Fibroblast of lung (primary cell): ENCODE measurements at regions not wholly inside any gene's neighbourhood (a gene's known extent, or its start where the extent isn't known, plus 50 kb on each side); places are given as distances from the start of the nearest gene placed in this dataset.

Source experiments
- DNase-seq, 2 donors: peaks; one replicate each; pipeline versions ENCODE4 v3.0.0 to v3.0.0-alpha.2; 2010; ENCODE audit warnings: low read depth in 2 of 2
- H2AFZ ChIP-seq: 2 replicates; pipeline ENCODE4 v1.5.1; 2012; ENCODE audit warnings: low read length, control low read depth, inconsistent platforms
- H3K27ac ChIP-seq: 2 replicates; pipeline ENCODE4 v1.5.1; 2011; ENCODE audit warnings: low read length, control low read depth; ENCODE audit not compliant: insufficient read depth
- H3K27me3 ChIP-seq: 2 replicates; pipeline ENCODE4 v1.5.1; 2011; ENCODE audit warnings: mild to moderate bottlenecking, low read length; ENCODE audit not compliant: control insufficient read depth, insufficient read depth
- H3K36me3 ChIP-seq: 2 replicates; pipeline ENCODE4 v1.5.1; 2011; ENCODE audit warnings: low read length; ENCODE audit not compliant: control insufficient read depth, insufficient read depth
- H3K4me1 ChIP-seq: 2 replicates; pipeline ENCODE4 v1.5.1; 2011; ENCODE audit warnings: low read length; ENCODE audit not compliant: control insufficient read depth, insufficient read depth; ENCODE audit errors: extremely low read depth
- H3K4me2 ChIP-seq: 2 replicates; pipeline ENCODE4 v1.5.1; 2011; ENCODE audit warnings: low read length, control low read depth; ENCODE audit not compliant: insufficient read depth; ENCODE audit errors: extremely low read depth
- H3K4me3 ChIP-seq, 4 experiments: fragments of 200-600 bp in 1 of 4; sonication (generic) in 1 of 4; replicated peaks in 1 of 4; 2 replicates each; pipeline ENCODE4 v1.5.1; 2011 to 2016; ENCODE audit warnings: low read length in 4 of 4, low read depth in 3 of 4, mild to moderate bottlenecking in 3 of 4, control low read depth in 2 of 4, inconsistent platforms in 1 of 4, mixed read lengths in 1 of 4; ENCODE audit not compliant: insufficient read depth in 1 of 4; ENCODE audit errors: control extremely low read depth in 1 of 4
- H3K79me2 ChIP-seq: 2 replicates; pipeline ENCODE4 v1.5.1; 2012; ENCODE audit warnings: mild to moderate bottlenecking, low read length, inconsistent platforms; ENCODE audit not compliant: control insufficient read depth, insufficient read depth
- H3K9ac ChIP-seq: 2 replicates; pipeline ENCODE4 v1.5.1; 2011; ENCODE audit warnings: mild to moderate bottlenecking, low read length, control low read depth; ENCODE audit not compliant: insufficient read depth
- H3K9me3 ChIP-seq: 2 replicates; pipeline ENCODE4 v1.5.1; 2012; ENCODE audit warnings: low read depth, low read length; ENCODE audit not compliant: control insufficient read depth, insufficient read depth
- H4K20me1 ChIP-seq: 2 replicates; pipeline ENCODE4 v1.5.1; 2011; ENCODE audit warnings: low read length; ENCODE audit not compliant: control insufficient read depth, insufficient read depth; ENCODE audit errors: extremely low read depth
- EZH2 ChIP-seq: IDR thresholded peaks from 2 replicates; pipeline ENCODE4 v1.5.1; 2012; ENCODE audit warnings: low read length, control low read depth, mild to moderate bottlenecking; ENCODE audit errors: missing control alignments
- TF ChIP-seq, protein P1 (sequence below), 2 donors: IDR thresholded peaks in 1 of 2; conservative IDR thresholded peaks in 1 of 2; 1 replicate in 1 of 2; 2 replicates in 1 of 2; pipeline ENCODE4 v1.5.1; 2011 to 2012; ENCODE audit warnings: low read length in 2 of 2, control low read depth in 1 of 2, inconsistent platforms in 1 of 2, low read depth in 1 of 2, mild to moderate bottlenecking in 1 of 2

DNA sequence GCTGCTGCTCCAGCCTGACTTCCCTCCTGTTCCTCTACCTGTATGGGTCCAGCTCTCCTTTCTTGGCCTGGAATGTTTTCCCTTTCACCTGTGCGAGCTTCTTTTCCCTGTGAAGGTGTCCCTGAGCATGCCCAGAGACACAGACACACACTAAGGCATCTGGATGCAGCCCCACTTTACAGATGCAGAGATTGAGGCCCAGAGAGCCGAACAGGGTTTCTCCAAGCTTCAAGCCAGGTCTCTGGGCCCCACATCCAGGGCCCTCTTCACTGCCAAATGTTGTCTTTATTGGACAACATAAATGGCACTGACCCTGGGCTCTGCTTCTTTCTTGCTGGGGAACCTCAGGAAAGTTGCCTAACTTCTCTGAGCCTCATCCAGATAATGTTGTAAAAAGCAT, 561.6 kb downstream of the MIAT start:
- Histone ChIP-seq H2AFZ (no peak overlapping the region), H3K4me1 (peaks cover 7% of the 10 kb centered on the region), H3K9me3 (no peaks in the 10 kb centered on the region), H3K79me2 (no peaks in the 10 kb centered on the region), H3K4me2 (no peak overlapping the region), H3K4me3 (no peak overlapping the region), H3K9ac (no peak overlapping the region), H4K20me1 (no peaks in the 10 kb centered on the region), H3K27me3 (no peaks in the 10 kb centered on the region), H3K27ac (no peak overlapping the region), H3K36me3 (no peaks in the 10 kb centered on the region)
- TF ChIP-seq, protein P1, sequence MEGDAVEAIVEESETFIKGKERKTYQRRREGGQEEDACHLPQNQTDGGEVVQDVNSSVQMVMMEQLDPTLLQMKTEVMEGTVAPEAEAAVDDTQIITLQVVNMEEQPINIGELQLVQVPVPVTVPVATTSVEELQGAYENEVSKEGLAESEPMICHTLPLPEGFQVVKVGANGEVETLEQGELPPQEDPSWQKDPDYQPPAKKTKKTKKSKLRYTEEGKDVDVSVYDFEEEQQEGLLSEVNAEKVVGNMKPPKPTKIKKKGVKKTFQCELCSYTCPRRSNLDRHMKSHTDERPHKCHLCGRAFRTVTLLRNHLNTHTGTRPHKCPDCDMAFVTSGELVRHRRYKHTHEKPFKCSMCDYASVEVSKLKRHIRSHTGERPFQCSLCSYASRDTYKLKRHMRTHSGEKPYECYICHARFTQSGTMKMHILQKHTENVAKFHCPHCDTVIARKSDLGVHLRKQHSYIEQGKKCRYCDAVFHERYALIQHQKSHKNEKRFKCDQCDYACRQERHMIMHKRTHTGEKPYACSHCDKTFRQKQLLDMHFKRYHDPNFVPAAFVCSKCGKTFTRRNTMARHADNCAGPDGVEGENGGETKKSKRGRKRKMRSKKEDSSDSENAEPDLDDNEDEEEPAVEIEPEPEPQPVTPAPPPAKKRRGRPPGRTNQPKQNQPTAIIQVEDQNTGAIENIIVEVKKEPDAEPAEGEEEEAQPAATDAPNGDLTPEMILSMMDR (conservative IDR thresholded peaks at IDR 0.05 in 1 of 2, IDR thresholded peaks at IDR 0.05 in 1 of 2; ENCODE audit: low read depth in 1 of 2, low read length in 2 of 2), result no peak
- no peak for TF ChIP-seq EZH2
- no peak for DNase-seq

DNA sequence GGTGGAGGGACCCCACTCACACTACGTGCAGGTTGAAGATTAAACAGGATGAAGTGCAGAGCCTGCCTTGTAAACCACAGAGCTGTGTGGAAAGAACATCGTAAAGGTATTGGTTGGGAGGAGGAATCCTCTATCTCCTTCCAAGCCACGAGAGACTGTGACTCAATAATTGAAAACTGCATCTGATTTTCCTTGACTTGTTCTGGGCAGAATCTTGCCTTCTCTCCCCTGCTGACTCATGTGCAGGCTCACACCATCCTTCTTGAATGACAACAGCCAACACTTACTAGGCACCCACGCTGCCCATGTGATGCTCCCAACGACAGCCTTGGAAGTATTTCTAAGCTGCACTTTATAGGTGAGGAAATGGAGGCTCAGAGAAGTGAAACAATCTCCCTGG, 563.0 kb downstream of the MIAT start:
- no peak overlapping the region for H3K4me3 ChIP-seq
- TF ChIP-seq EZH2, result no peak
- TF ChIP-seq, protein P1 (conservative IDR thresholded peaks at IDR 0.05 in 1 of 2, IDR thresholded peaks at IDR 0.05 in 1 of 2; ENCODE audit: low read depth in 1 of 2, low read length in 2 of 2), result no peak
- no peaks in the 10 kb centered on the region for H3K36me3 ChIP-seq
- no peak overlapping the region for H3K27ac ChIP-seq
- H3K4me1 ChIP-seq, result peaks cover 11% of the 10 kb centered on the region
- no peak overlapping the region for H2AFZ ChIP-seq
- no peak overlapping the region for H3K9ac ChIP-seq
- H3K4me2 ChIP-seq, result no peak overlapping the region
- H3K9me3 ChIP-seq, result no peaks in the 10 kb centered on the region
- no peaks in the 10 kb centered on the region for H3K79me2 ChIP-seq
- H3K27me3 ChIP-seq, result no peaks in the 10 kb centered on the region
- peak in 1 of 2 donors; percentile 99 for DNase-seq
- H4K20me1 ChIP-seq, result no peaks in the 10 kb centered on the region

DNA sequence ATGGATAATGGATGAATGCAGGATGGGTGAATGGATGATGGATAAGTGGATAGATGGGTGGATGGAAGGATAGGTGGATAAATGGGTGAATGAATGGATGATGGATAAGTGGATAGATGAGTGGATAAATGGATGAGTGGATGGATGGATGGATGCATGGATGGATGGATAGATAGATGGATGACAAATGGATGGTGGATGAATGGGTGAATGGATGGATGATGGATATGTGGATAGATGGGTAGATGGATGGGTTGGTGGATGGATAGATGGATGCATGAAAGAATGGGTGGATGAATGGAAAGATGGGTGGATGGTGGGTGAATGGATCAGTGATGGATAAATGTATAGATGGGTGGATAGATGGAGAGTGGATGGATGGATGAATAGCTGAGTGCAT, 564.8 kb downstream of the MIAT start:
- Histone ChIP-seq H3K36me3 (no peaks in the 10 kb centered on the region), H3K27me3 (no peaks in the 10 kb centered on the region), H4K20me1 (no peaks in the 10 kb centered on the region), H2AFZ (no peak overlapping the region), H3K9ac (no peak overlapping the region), H3K4me3 (no peak overlapping the region), H3K9me3 (no peaks in the 10 kb centered on the region), H3K4me1 (peaks cover 13% of the 10 kb centered on the region), H3K4me2 (no peak overlapping the region), H3K27ac (no peak overlapping the region), H3K79me2 (no peaks in the 10 kb centered on the region)
- DNase-seq, result no peak
- TF ChIP-seq, protein P1 (conservative IDR thresholded peaks at IDR 0.05 in 1 of 2, IDR thresholded peaks at IDR 0.05 in 1 of 2; ENCODE audit: low read depth in 1 of 2, low read length in 2 of 2), result no peak
- TF ChIP-seq EZH2, result no peak
